ENCODE measurements at regions not wholly inside any gene's neighbourhood (a gene's known extent, or its start where the extent isn't known, plus 50 kb on each side); places are given as distances from the start of the nearest gene placed in this dataset.

GRCh38 chr5:89120719-89121118 lies 237.7 kb upstream of the MEF2C start:
- TF ChIP-seq EZH2phosphoT487 (IDR thresholded peaks at IDR 0.05; ENCODE audit: insufficient read depth, low read depth) (no peak), EZH2 (IDR thresholded peaks at IDR 0.05; ENCODE audit: insufficient read depth, poor library complexity, severe bottlenecking) (no peak)
